Fibroblast of villous mesenchyme (primary cell): ENCODE measurements at regions not wholly inside any gene's neighbourhood (a gene's known extent, or its start where the extent isn't known, plus 50 kb on each side); places are given as distances from the start of the nearest gene placed in this dataset.
"Not testable (repeated sequence)": the region's sequence is repeated elsewhere in the genome, so short reads cannot be mapped to it uniquely, and the experiment has no call there.

Experiments
- DNase-seq: peaks from one replicate; pipeline ENCODE4 v3.0.0-alpha.2; 2010; ENCODE audit warnings: low read depth
- H3K4me3 ChIP-seq: 2 replicates; pipeline ENCODE4 v1.5.1; 2011; ENCODE audit warnings: low read depth, mild to moderate bottlenecking, low read length
- CTCF ChIP-seq: IDR thresholded peaks from 2 replicates; pipeline ENCODE4 v1.5.1; 2012; ENCODE audit warnings: low read depth, mild to moderate bottlenecking, low read length; ENCODE audit not compliant: insufficient read depth

DNA sequence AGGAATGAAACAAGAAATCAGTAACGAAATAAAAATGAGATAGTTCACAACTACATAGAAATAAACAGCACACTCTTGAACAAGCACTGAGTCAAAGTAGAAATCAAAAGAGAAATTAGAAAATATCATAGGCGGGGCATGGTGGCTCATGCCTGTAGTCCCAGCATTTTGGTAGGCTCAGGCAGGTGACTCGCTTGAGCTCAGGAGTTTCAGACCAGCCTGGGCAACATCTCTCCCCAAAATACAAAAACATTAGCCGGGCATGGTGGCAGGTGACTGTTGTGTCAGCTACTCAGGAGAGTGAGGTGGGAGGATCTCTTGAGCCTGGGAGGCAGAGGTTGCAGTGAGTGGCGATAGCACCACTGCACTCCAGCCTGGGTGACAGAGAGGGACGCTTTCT, 714.4 kb downstream of the GLUD2 start:
- DNase-seq = no peak
- no peak overlapping the region for H3K4me3 ChIP-seq
- no peak for TF ChIP-seq CTCF

DNA sequence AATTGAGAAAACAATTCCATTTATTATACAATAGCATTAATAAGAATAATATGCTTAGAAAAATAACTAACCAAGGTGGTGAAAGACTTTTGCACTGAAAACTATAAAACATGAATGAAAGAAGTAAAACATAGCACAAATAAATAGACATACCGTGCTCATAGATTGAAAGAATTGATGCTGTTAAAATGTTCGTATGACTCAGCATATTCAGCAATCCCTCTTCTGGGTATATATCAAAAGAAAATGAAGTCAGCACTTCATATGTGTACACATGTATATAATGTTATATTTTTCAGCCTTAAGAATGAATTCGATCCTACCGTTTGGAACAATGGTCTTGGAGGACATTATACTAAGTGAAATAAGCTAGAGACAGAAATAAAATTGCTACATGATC, 716.3 kb downstream of the GLUD2 start:
- no peak for DNase-seq
- H3K4me3 ChIP-seq = no peak overlapping the region
- TF ChIP-seq CTCF = no peak

GRCh38 chrX:121768210-121768609, 720.8 kb downstream of the GLUD2 start:
- DNase-seq, H3K4me3 ChIP-seq: not testable (repeated sequence)

DNA sequence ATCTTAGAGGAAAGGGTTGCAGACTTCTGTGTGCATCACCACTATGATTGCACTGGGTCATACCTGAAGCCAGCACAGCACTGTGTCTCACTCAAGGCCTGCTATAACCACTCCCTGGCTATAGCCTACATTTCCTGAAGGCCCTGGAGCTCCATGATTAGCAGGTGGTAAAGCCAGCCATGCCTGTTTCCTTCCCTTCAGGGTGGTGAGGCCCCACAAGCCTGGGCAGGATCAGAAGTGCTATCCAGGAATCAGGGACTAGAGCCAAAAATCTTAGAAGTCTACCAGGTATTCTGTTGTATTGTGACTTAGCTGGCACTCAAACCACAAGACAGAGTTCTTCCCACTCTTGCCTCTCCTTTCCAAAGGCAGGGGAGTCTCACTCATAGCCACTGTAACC, 734.6 kb downstream of the GLUD2 start:
- no peak overlapping the region for H3K4me3 ChIP-seq
- DNase-seq = no peak
- no peak for TF ChIP-seq CTCF

- TF ChIP-seq CTCF = no peak
- no peak for DNase-seq
- H3K4me3 ChIP-seq = no peak overlapping the region
Observed at GRCh38 chrX:121782544-121782943, 735.1 kb downstream of the GLUD2 start.

GRCh38 chrX:121782976-121783375, 735.6 kb downstream of the GLUD2 start:
- no peak overlapping the region for H3K4me3 ChIP-seq
- no peak for TF ChIP-seq CTCF
- DNase-seq = no peak

DNA sequence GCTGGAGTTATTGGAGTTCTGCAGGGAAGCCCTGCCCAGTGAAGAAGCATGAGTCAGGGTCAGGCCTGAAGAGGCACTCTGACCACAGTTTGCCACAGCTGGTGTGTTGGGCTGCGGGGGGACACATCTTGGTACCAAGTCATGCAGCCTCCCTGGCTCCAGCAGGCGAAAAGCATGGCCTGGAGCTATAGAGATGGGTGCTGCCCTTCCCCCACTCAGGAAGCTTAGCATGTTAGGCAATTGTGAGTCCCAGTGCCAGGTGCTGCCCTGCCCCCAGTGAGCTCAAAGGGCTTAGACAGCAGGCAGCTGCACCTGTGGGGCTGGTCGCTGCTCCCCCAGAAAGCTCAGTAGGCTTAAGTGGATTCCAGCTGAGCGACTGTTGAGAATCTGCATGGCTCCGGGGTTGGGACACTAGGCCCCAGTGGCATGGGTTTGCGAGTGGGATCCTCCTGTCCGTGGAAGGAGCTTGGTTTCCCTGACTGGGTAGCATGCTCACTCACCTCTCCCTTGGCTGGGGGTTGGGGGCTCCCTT, 755.5 kb downstream of the GLUD2 start:
- no peak overlapping the region for H3K4me3 ChIP-seq
- no peak for TF ChIP-seq CTCF
- DNase-seq = no peak
